ENCODE measurements at regions not wholly inside any gene's neighbourhood (a gene's known extent, or its start where the extent isn't known, plus 50 kb on each side); places are given as distances from the start of the nearest gene placed in this dataset.

DNA sequence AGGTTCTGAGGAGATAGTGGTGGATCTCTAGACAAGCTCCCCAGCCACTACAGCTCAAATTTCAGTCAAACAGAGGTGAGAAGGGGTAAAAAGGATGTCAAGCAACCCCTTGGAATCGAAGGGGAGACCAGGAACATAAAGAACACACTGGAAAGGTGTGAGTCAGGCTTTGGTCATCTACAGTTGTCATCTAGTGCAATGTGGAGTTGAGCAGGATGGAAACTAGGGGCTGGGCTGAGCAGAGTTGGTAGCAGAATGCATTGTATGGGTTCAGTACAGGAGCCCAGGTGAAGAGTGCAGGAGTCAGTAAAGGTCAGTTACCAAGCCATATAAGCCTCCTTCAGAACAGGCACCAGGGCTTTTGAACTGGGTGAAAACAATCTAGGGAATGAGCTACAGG lies 52.7 kb upstream of the VAV3 start:
- Histone ChIP-seq H3K9me1 (ENCODE audit: insufficient read depth, low read length) (no peaks in the 10 kb centered on the region; the same call in 1 of the 2 replicates), H3K4me2 (ENCODE audit: low read depth, low read length) (no peak overlapping the region), H4K5ac (ENCODE audit: low read depth, low read length) (no peak overlapping the region), H3K36me3 (ENCODE audit: control insufficient read depth, insufficient read depth, low read length) (no peaks in the 10 kb centered on the region), H3K27me3 (ENCODE audit: control insufficient read depth, insufficient read depth, low read length) (no peaks in the 10 kb centered on the region), H3K27ac (ENCODE audit: insufficient read depth, low read length) (no peak overlapping the region), H3K79me1 (ENCODE audit: low read depth in 1 of 2, low read length in 2 of 2) (no peaks in the 10 kb centered on the region), H4K91ac (ENCODE audit: insufficient read depth, low read depth, low read length) (no peak overlapping the region), H2BK120ac (ENCODE audit: low read depth, low read length) (no peak overlapping the region), H3K14ac (replicated peaks; ENCODE audit: low read depth, low read length) (no peak overlapping the region), H2AFZ (replicated peaks; ENCODE audit: low read length, poor library complexity) (no peak overlapping the region), H3K9ac (ENCODE audit: low read depth, low read length) (no peak overlapping the region), H3K18ac (ENCODE audit: low read depth, low read length) (no peak overlapping the region), H3K56ac (ENCODE audit: extremely low read depth, insufficient read depth, low read length) (no peak overlapping the region), H3K4me1 (ENCODE audit: control insufficient read depth, insufficient read depth, low read length) (no peaks in the 10 kb centered on the region), H3K9me3 (ENCODE audit: control insufficient read depth, insufficient read depth, low read length) (no peaks in the 10 kb centered on the region), H4K20me1 (ENCODE audit: insufficient read depth, low read length) (no peaks in the 10 kb centered on the region), H4K8ac (ENCODE audit: low read depth in 2 of 2, low read length in 2 of 2) (no peak overlapping the region), H3K4me3 (ENCODE audit: insufficient read depth, low read depth, low read length) (no peak overlapping the region), H2AK9ac (replicated peaks; ENCODE audit: low read depth, low read length, poor library complexity) (no peak overlapping the region), H3K23ac (ENCODE audit: low read depth, low read length) (no peak overlapping the region), H2AK5ac (ENCODE audit: low read depth, low read length) (no peak overlapping the region), H2BK15ac (ENCODE audit: low read depth, low read length) (no peak overlapping the region), H3K4ac (ENCODE audit: low read depth, low read length) (no peak overlapping the region), H2BK5ac (ENCODE audit: low read depth, low read length, poor library complexity, severe bottlenecking) (no peak overlapping the region), H2BK20ac (ENCODE audit: low read depth, low read length) (no peak overlapping the region)
- ChIA-PET POLR2A (ENCODE audit: unreplicated experiment) (no interaction called here), CTCF (no interaction called here)
- no TSS peak for BruUV-seq (replicated peaks)
- ATAC-seq (ENCODE audit: low read depth) (no peak), DNase-seq (no peak)
- in situ Hi-C loops (cut with MboI; ENCODE audit: low sequenced_read_pairs), result no loop called here
- dilution Hi-C loops (cut with HindIII; ENCODE audit: low sequenced_read_pairs, unreplicated experiment), result no loop called here
- intact Hi-C loops (cut with micrococcal nuclease), result no loop called here
- TF ChIP-seq CEBPB (IDR thresholded peaks at IDR 0.05; ENCODE audit: low read depth, low read length) (no peak), MAFK (IDR thresholded peaks at IDR 0.05; ENCODE audit: low read depth, low read length) (no peak), SMC3 (IDR thresholded peaks at IDR 0.05; ENCODE audit: low read depth, low read length) (no peak)
- no CpG with 5 or more reads among the region's 1 CpG for WGBS, 2 experiments (ENCODE audit: extremely low coverage in 2 of 2, insufficient read length in 1 of 2)
